ENCODE measurements at regions not wholly inside any gene's neighbourhood (a gene's known extent, or its start where the extent isn't known, plus 50 kb on each side); places are given as distances from the start of the nearest gene placed in this dataset.
"Not testable (repeated sequence)": the region's sequence is repeated elsewhere in the genome, so short reads cannot be mapped to it uniquely, and the experiment has no call there.

- Histone ChIP-seq H3K9me3 (no peaks in the 10 kb centered on the region), H3K4me3 (no peak overlapping the region), H3K27me3 (no peaks in the 10 kb centered on the region), H3K27ac (no peak overlapping the region), H3K36me3 (no peaks in the 10 kb centered on the region), H3K4me1 (no peaks in the 10 kb centered on the region)
- TF ChIP-seq, protein P1, sequence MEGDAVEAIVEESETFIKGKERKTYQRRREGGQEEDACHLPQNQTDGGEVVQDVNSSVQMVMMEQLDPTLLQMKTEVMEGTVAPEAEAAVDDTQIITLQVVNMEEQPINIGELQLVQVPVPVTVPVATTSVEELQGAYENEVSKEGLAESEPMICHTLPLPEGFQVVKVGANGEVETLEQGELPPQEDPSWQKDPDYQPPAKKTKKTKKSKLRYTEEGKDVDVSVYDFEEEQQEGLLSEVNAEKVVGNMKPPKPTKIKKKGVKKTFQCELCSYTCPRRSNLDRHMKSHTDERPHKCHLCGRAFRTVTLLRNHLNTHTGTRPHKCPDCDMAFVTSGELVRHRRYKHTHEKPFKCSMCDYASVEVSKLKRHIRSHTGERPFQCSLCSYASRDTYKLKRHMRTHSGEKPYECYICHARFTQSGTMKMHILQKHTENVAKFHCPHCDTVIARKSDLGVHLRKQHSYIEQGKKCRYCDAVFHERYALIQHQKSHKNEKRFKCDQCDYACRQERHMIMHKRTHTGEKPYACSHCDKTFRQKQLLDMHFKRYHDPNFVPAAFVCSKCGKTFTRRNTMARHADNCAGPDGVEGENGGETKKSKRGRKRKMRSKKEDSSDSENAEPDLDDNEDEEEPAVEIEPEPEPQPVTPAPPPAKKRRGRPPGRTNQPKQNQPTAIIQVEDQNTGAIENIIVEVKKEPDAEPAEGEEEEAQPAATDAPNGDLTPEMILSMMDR (IDR thresholded peaks at IDR 0.05) = no peak
- intact Hi-C loops (cut with DNase I) = no loop called here
- DNase-seq (no peak), ATAC-seq (no peak)
Observed at GRCh38 chr2:17460371-17461086, 57.7 kb downstream of the RAD51AP2 start.

GRCh38 chr2:17455343-17455742 is 62.9 kb downstream of the RAD51AP2 start:
- no peak overlapping the region for H3K4me3 ChIP-seq
- H3K27ac ChIP-seq = no peak overlapping the region
- no peak for DNase-seq
- no peaks in the 10 kb centered on the region for H3K4me1 ChIP-seq
- H3K9me3 ChIP-seq = no peaks in the 10 kb centered on the region
- no peak for ATAC-seq
- H3K36me3 ChIP-seq = no peaks in the 10 kb centered on the region
- intact Hi-C loops (cut with DNase I) = no loop called here
- TF ChIP-seq, protein P1 (IDR thresholded peaks at IDR 0.05) = no peak
- H3K27me3 ChIP-seq = no peaks in the 10 kb centered on the region

DNA sequence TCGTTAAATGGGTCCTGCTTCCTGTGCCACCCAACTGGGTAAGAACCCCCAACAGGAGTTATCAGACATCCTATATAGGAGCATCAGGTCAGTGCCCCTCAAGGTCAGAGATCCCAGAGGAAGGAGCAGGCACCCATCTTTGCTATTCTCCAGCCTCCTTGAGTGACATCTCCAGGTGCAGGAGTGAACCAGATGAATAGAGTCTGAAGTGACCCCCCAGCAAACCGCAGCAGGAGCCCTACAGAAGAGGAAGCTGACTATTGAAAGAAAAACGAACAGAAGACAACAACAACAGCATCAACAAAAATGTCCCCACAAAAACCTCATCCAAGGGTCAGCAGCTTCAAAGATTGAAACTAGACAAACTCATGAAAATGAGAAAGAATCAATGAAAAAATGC is 72.0 kb downstream of the RAD51AP2 start:
- H3K27me3 ChIP-seq; intact Hi-C loops (cut with DNase I); ATAC-seq; H3K9me3 ChIP-seq; H3K4me3 ChIP-seq; H3K36me3 ChIP-seq; H3K27ac ChIP-seq; H3K4me1 ChIP-seq; DNase-seq: not testable (repeated sequence)

GRCh38 chr2:17445744-17446143 is 72.5 kb downstream of the RAD51AP2 start:
- intact Hi-C loops (cut with DNase I) = no loop called here

GRCh38 chr2:17442334-17442733 is 75.9 kb downstream of the RAD51AP2 start:
- H3K4me1 ChIP-seq = no peaks in the 10 kb centered on the region
- no peak overlapping the region for H3K4me3 ChIP-seq
- no peak overlapping the region for H3K27ac ChIP-seq
- H3K9me3 ChIP-seq = no peaks in the 10 kb centered on the region
- DNase-seq (no peak), ATAC-seq (no peak)
- H3K36me3 ChIP-seq = no peaks in the 10 kb centered on the region
- intact Hi-C loops (cut with DNase I) = no loop called here
- TF ChIP-seq, protein P1 (IDR thresholded peaks at IDR 0.05) = no peak
- H3K27me3 ChIP-seq = no peaks in the 10 kb centered on the region

More at GRCh38 chr2:17445744-17446143, 72.5 kb downstream of the RAD51AP2 start:
- no peak overlapping the region for H3K27ac ChIP-seq
- DNase-seq (no peak), ATAC-seq (no peak)
- H3K36me3 ChIP-seq = no peaks in the 10 kb centered on the region
- H3K4me3 ChIP-seq = no peak overlapping the region
- no peaks in the 10 kb centered on the region for H3K4me1 ChIP-seq
- H3K9me3 ChIP-seq = peaks cover 0 to 9% of the 10 kb centered on the region in 2 donors
- no peaks in the 10 kb centered on the region for H3K27me3 ChIP-seq
- TF ChIP-seq, protein P1 (IDR thresholded peaks at IDR 0.05) = no peak

GRCh38 chr2:17441790-17442189 is 76.5 kb downstream of the RAD51AP2 start:
- DNase-seq = no peak
- H3K27me3 ChIP-seq = no peaks in the 10 kb centered on the region
- H3K27ac ChIP-seq = no peak overlapping the region
- intact Hi-C loops (cut with DNase I) = no loop called here
- TF ChIP-seq, protein P1 (IDR thresholded peaks at IDR 0.05) = no peak
- no peak overlapping the region for H3K4me3 ChIP-seq
- no peaks in the 10 kb centered on the region for H3K4me1 ChIP-seq
- no peaks in the 10 kb centered on the region for H3K36me3 ChIP-seq
- H3K9me3 ChIP-seq = no peaks in the 10 kb centered on the region
- no peak for ATAC-seq

Data from left lung (tissue), 4 donors.